Ramos (cell line): ENCODE measurements at regions not wholly inside any gene's neighbourhood (a gene's known extent, or its start where the extent isn't known, plus 50 kb on each side); places are given as distances from the start of the nearest gene placed in this dataset.
"Not testable (repeated sequence)": the region's sequence is repeated elsewhere in the genome, so short reads cannot be mapped to it uniquely, and the experiment has no call there.

Source experiments
- in situ Hi-C: fragments of 300-500 bp; cut with MboI; formaldehyde crosslinking; loops from one replicate; pipeline ENCODE4 v1.14.3; 2022; ENCODE audit warnings: low sequenced_read_pairs; ENCODE audit not compliant: unreplicated experiment

DNA sequence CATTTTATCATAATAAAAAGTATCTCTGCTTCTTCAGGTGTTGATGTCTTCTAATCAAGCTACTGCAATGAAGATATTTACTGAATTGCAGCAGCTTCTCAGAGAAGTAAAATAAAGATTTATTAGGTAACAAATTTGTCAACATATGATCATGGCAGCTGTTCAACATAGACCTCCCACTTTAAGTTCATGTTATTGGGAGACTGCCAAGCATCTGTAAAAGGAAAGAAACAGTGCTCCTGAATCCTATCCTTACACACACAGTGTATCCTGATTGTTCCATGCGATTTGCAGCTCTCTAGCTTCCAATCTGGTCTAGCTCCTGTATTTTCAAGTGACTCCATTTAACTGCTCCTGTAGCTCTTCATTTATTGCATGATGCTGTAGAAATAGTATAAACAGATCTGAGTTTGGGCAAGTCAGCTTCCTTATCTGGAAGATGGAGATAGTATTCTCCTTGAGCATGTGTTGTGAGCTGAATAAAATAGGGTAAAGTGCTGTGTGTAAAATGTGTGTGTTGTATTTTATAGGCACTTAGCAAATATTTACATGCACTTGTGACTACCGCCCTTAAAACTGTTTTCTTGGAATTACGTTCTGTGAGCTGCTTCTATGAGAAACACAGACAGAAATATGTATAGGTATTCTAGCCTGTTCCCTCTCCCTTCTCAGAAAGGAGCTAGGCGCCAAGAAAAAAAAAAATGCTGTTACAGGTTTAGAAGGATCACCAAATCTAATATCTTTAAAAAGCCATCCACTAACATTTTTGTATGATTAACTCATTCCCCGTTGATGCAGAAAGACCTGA lies 290.6 kb downstream of the JRKL start:
- in situ Hi-C loops = no loop called here

DNA sequence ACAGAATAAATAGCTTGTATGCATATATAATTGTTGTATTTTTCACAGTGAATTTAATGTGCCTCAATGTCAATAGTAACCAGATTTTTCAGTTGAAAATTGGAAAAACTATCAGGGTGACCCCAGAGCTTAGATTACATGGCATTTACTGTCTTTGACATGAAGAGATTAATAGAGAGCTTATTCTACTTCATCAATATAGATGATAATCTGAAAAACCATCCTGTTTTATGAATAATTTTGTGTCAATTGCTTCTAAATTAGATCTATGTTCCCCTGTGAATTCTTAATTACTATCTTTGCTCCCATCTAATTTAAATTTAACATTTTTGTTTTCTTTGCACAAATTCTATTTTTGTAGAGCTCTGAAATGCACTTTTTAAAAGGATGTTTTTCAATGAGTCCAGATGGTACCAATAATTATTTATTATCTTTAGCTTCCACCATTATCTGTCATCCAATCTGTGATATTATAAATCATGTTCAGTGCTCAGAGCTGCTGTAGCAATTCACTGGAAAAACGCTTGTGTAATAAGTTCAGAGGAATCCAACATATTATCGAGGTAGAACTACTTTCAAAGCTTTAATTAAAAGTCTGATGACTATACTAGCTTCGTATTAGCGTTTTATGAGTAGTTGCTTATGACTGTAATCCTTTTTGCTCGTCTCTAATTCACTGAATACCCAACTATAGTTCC lies 291.4 kb downstream of the JRKL start:
- in situ Hi-C loops = no loop called here

DNA sequence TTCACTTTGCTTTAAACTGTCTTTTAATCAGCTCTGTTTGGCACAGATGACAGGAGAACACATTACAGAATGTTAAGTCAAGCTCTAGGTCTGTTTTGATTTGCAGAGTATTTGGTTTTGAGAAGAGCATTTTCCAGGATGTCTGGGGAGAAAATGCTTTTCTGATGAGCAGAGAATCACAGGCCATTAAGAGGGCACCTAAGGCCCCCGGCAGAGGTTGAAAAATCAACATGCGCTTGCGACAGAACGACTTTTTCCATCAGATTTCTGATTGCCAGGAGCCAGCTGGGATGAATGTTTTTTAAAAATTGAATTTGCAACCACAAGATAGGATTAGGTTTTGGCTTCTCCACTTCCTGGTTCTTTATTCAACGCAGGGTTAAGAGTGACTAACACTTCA lies 304.5 kb downstream of the JRKL start:
- in situ Hi-C loops = no loop called here

DNA sequence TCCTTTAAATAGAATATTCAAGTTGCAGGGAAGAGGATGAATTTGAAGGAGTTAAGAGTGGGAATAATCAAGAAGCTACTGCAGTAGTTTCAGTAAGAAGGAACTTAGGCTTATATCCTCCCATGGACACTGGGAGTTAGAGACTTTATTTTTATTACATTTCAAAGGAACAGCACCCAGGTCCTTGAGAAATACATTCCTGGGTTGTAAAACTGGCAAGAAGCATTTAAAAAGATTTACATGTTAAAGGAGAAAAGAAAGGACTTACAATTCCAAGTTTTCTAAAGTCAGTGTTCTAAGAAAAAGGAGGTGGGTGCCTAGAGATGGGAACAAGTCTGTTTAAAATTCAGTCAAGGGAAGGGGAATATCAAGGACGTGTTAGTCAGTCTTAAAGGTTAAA lies 306.9 kb downstream of the JRKL start:
- in situ Hi-C loops = no loop called here

DNA sequence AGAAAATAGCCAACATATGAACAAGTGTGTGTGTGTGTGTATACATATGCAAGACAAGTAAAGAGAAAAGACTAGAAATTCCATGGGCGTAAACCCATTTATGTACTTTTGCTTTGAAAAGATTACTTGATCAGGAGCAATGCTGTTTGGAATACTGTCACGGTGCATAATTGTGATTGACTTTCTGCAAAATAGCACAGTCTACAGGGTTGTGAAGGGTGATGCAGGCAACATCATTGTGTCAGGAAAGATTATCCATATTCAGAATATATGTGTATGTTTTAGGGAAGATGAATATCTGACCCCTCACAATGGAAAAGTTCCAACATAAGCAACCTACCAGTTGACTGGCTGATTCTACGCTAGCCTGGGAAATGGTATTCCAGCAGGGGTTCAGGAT lies 307.7 kb downstream of the JRKL start:
- in situ Hi-C loops = no loop called here

- in situ Hi-C loops = no loop called here
Observed at GRCh38 chr11:96704847-96705246, 315.0 kb downstream of the JRKL start.

GRCh38 chr11:96706761-96707160 lies 316.9 kb downstream of the JRKL start:
- in situ Hi-C loops = no loop called here

DNA sequence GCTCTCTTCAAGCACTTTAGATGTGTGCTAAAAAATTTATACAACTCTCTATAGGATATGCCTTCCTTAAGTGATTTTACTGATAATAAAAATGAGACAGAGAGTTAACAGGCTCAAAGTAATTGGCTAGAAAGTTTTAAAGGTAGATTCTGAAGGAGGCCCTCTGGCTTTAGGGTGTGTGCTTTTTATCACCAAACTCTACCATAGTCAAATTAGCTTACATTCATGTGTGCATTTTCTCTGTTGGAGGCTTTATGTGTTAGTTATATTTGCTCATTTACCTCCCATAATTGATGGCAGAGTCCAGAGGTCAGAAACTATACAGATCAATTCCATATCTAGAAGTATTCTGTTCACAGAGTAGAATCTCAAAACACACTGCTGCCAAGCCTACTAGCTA lies 317.5 kb downstream of the JRKL start:
- in situ Hi-C loops = no loop called here

DNA sequence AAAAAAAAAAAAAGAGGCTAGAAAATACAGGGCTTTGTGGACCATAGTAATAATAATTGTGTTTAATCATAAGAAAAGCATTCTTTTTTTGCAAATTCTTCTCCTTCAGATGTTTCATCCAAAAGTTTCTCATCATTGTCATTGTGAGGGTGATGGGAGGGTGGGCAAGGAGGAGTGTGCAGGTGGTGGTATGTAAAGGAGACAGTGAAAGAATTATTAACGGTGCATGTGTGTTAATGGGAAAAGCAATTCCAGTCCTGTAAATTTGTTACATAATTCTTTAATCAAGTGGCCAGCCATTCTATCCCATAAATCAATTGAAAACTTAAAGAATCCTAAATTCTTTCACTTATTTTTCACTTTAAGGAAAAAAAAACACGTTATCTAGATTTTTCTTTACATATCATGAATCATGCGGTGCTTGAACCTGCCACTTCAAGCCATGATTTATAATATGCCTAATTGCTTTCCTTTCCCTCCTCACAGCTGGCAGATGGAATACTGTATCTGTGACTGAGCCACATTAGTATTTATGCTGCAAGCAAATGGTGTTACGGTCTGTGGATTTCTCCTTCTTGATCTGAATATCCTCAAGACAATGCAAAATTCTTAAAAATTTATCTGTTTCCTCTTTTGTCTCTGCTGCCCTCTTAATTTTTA lies 318.5 kb downstream of the JRKL start:
- in situ Hi-C loops = no loop called here

DNA sequence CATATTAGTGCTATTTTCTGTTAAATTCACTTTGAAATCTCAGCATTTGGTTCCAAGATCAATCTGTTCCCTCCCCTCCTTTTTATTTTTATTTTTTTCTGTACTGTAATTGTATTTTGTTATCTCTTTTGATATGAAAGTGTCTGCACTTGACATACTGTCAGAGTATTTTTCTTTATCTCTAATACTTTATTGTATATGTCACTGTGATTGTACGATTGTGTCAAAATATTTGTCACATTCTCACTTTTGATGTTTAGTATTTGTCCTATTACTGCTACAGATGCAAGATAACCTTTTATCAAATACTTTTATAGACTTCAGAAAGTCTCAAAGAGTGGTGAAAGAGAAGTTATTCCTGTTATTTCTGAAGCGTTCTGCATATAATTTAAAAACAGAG lies 323.5 kb downstream of the JRKL start:
- in situ Hi-C loops = no loop called here

DNA sequence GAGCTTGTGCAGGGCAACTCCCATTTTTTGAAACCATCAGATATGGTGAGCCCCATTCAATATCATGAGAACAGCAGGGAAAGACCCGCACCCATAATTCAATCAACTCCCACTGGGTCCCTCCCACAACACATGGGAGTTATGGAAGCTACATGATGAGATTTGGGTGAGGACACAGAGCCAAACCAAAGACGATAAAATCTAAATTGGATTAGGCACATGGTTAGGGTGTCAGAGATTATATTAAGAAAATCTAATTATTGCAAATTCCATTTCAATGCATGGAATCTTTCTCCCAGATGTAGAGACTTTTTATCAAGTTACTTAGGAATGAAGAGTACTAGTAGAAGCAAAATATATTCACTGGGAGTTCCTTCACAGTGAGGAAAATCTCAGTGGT lies 324.9 kb downstream of the JRKL start:
- in situ Hi-C loops = no loop called here

DNA sequence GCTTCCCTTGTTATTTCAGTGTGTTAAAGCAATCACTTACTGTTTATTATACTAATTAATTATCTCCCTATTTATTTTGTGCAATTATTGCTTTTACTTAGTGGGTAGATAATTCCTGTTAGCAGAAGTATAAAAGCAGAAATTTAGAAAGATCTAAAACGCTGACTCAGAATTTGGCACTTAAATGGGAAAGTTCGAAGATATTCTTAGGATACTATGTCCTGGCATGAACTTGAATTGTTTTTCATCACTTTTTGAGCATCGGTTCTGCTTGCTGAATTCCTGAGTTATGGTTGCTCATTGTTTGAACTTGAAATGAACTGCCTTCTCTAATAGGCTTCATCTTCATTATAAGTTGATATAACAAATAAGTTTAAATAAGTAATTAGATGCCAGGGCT lies 325.4 kb downstream of the JRKL start:
- in situ Hi-C loops = no loop called here

DNA sequence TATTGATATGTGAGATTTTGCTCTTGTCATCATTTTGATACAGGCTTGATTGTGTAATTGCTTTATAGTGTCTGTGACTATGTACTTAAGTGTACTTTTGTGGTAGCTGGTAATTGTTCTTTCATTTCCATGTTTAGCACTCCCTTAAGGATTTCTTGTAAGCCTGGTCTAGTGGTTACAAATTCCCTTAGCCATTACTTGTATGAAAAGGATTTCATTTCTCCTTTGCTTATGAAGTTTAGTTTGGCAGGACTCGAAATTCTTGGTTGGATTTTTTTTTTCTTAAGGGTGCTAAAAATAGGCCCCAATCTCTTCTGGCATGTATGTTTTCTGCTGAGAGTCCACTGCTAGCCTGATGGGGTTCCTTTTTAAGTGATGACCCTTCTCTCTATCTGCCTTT lies 346.8 kb downstream of the JRKL start:
- in situ Hi-C loops = no loop called here

DNA sequence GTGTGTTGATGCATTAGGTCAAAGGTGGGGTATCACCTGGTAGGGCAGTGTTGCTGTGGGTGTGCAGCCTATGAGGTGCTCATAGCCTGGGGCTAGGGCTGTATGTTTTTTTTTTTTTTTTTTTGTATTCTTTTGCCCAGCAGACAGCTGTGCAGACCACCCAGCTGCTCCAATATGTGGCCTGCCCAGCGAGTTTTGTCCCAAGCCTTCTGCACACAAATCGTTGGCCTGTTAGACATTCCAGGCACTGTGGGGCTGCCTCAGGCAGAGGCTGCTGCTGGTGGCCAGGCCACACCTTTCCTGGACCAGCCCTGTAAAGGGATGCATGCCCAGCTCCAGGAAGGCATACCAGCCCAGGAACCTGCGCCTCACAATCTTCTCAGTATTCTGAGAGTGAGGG lies 348.5 kb downstream of the JRKL start:
- in situ Hi-C loops = no loop called here

DNA sequence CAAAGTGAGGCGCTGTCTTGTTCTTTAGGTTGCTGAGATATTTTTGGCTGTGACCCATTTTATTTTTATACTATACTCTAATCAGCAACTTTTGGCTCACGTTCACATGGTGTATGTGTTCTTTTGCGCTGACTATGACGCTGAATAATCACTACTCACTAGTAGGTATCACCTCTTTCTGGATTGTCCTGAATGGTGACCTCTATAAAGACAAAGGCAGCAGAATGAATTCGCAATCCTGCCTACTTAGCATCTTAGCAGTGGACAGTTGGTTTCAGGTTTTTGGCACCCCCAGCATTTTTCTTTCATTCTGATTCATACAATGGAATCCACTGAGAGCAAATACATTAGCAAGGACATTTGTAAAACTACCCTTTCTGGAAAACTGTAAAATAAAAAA lies 351.3 kb downstream of the JRKL start:
- in situ Hi-C loops = no loop called here

DNA sequence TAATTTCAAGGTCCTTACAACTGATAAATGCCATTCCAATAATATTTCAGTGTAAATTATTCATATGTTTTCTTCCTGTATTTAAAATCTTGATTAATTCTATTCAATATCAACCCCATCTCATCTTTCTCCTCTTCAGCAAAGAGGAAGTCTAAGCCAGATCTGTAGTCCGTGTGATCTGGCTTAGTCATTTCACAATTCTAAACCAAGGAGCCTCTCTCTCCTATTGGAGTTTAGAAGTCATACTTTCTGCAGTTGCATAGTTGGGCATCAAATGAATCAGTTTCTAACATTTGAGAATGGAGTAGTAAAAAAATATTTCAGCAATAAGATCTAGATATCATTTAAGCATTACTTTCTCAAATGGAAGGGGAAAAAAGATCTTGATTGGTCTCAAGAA lies 354.9 kb downstream of the JRKL start:
- in situ Hi-C loops = no loop called here

GRCh38 chr11:96748639-96749370 lies 359.0 kb downstream of the JRKL start:
- in situ Hi-C loops = no loop called here

DNA sequence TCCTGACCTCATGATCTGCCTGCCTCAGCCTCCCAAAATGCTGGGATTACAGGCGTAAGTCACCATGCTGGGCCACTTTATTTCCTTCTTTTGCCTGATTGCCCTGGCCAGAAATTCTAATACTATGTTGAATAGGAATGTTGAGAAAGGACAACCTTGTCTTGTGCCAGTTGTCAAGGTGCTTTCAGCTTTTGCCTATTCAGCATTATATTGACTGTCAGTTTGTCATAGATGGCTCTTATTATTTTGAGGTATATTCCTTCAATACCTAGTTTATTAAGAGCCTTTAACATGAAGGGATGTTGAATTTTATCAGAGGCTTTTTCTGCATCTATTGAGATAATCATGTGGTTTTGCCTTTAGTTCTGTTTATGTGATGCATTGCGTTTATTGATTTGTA lies 362.0 kb downstream of the JRKL start:
- in situ Hi-C loops = not testable (repeated sequence)

DNA sequence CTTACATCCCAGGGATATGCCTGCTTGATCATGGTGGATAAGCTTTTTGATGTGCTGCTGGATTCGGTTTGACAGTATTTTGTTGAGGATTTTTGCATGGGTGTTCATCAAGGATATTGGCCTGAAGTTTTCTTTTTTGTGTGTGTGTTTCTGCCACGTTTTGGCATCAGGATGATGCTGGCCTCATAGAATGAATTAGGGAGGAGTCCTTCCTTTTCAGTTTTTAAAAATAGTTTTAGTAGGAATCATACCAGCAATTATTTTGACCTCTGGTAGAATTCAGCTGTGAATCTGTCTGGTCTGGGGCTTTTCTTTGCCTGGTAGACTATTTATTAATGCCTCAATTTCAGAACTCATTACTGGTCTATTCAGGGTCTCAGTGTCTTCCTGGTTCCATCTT lies 362.4 kb downstream of the JRKL start:
- in situ Hi-C loops = no loop called here

- in situ Hi-C loops = no loop called here
Observed at GRCh38 chr11:96753997-96754396, 364.2 kb downstream of the JRKL start.

DNA sequence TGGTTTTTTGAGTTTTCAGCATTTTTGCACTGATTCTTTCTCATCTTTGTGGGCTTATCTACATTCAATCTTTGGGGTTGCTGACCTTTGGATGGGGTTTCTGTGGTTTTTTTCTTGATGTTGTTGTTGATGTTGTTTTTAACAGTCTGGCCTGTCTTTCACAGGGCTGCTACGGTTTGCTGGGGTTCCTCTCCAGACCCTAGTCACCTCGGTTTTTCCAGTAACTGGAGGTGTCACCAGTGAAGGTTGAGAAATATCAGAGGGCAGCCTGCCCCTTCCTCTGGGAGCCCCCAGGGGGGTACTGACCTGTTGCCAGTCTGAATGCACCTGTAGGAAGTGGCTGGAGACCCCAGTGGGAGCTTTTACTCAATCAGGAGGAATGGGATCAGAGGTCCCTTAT lies 365.4 kb downstream of the JRKL start:
- in situ Hi-C loops = no loop called here
